GM10266 (cell line): ENCODE measurements at regions not wholly inside any gene's neighbourhood (a gene's known extent, or its start where the extent isn't known, plus 50 kb on each side); places are given as distances from the start of the nearest gene placed in this dataset.

ENCODE experiments used
- DNase-seq: peaks from one replicate; pipeline ENCODE4 v3.0.0; 2012; ENCODE audit errors: extremely low spot score
- TF ChIP-seq, protein P1 (sequence below): IDR thresholded peaks from 2 replicates; pipeline ENCODE4 v1.5.1; 2012; ENCODE audit warnings: mild to moderate bottlenecking, low read depth; ENCODE audit not compliant: control insufficient read depth, insufficient read depth; ENCODE audit errors: missing control alignments

GRCh38 chr10:34024693-34025425 lies 690.4 kb upstream of the NRP1 start:
- TF ChIP-seq, protein P1, sequence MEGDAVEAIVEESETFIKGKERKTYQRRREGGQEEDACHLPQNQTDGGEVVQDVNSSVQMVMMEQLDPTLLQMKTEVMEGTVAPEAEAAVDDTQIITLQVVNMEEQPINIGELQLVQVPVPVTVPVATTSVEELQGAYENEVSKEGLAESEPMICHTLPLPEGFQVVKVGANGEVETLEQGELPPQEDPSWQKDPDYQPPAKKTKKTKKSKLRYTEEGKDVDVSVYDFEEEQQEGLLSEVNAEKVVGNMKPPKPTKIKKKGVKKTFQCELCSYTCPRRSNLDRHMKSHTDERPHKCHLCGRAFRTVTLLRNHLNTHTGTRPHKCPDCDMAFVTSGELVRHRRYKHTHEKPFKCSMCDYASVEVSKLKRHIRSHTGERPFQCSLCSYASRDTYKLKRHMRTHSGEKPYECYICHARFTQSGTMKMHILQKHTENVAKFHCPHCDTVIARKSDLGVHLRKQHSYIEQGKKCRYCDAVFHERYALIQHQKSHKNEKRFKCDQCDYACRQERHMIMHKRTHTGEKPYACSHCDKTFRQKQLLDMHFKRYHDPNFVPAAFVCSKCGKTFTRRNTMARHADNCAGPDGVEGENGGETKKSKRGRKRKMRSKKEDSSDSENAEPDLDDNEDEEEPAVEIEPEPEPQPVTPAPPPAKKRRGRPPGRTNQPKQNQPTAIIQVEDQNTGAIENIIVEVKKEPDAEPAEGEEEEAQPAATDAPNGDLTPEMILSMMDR = no peak
- no peak for DNase-seq

GRCh38 chr10:34024282-34024681 lies 689.8 kb upstream of the NRP1 start:
- TF ChIP-seq, protein P1 = no peak
- no peak for DNase-seq

DNA sequence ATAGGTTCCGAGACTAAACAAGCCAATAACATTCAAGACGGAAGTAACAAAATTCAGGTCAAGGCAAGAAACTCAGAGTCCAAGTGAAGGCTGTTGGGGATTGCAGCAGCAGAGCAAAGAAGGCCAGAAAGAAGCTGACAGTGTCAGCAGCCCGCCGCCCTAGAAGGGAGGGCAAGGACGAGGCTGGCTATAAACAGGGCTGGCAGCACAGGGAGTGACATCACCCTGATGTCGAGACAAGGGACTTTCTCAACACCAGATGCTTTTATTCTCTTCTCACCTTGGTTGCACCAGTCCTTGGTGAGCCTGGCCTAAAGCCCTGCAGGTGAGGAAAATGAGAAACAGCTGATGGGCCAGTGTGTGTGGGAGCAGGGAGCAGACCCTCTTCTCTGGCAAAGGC lies 687.7 kb upstream of the NRP1 start:
- TF ChIP-seq, protein P1 = no peak
- DNase-seq = no peak

DNA sequence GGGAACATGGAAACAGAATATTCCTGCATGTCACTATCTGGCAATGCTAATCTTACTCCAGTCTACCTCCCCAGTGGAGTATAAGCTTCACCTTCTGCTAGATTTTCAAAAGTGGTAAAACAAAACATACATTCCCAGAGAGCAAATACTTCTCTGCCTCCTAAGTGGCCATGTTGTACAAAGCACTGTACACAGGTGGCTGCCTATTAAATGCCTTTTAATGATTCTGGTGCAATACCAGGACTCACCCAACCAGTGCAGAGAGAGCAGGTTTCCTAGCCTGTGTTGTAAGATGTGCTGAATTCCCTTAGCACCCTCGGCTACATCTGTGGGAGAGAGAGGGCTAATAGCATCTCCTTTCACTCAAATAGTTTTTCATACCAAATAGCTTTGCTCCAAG lies 684.3 kb upstream of the NRP1 start:
- TF ChIP-seq, protein P1 = no peak
- no peak for DNase-seq

GRCh38 chr10:34018129-34018528 lies 683.7 kb upstream of the NRP1 start:
- TF ChIP-seq, protein P1 = no peak
- DNase-seq = no peak

- TF ChIP-seq, protein P1 = no peak
- DNase-seq = no peak
These were observed 682.8 kb upstream of the NRP1 start for GRCh38 chr10:34017281-34017680.

DNA sequence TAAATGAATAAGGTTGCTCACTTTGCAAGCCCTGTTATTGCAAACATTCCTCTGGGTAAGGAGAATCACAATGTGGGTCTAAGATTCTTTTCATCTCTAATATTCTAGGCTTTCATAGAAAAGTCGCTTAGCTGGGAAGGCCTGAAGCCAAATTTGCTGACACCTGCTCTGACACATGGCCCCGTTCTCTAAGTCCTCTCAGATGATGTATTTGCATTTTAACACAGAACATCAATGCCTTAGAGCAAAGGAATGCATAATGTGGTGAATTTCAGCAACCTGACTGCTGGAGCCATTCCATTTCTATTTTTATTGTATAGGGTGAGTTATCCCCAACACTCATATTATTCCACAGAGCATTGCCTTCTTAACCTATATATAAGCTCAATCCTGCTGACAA lies 682.1 kb upstream of the NRP1 start:
- TF ChIP-seq, protein P1 = no peak
- DNase-seq = no peak
